Mesenchymal stem cell (in vitro differentiated cells and primary cell): ENCODE measurements at regions not wholly inside any gene's neighbourhood (a gene's known extent, or its start where the extent isn't known, plus 50 kb on each side); places are given as distances from the start of the nearest gene placed in this dataset.

Experiments used
- DNase-seq: peaks from one replicate; pipeline ENCODE4 v3.0.0-alpha.2; 2013
- H2AFZ ChIP-seq: one replicate; pipeline ENCODE4 v1.6.1; 2013; ENCODE audit warnings: low read depth, mild to moderate bottlenecking, control low read depth, inconsistent platforms, low read length, moderate library complexity
- H2AK5ac ChIP-seq: 2 replicates; pipeline ENCODE4 v1.6.1; 2013; ENCODE audit warnings: low read length, moderate library complexity, mild to moderate bottlenecking, inconsistent platforms; ENCODE audit not compliant: severe bottlenecking
- H2BK120ac ChIP-seq: one replicate; pipeline ENCODE4 v1.6.1; 2013; ENCODE audit warnings: low read depth, mild to moderate bottlenecking, inconsistent platforms, low read length, moderate library complexity
- H2BK12ac ChIP-seq, 2 experiments: one replicate each; pipeline ENCODE4 v1.6.1; 2013; ENCODE audit warnings: inconsistent platforms in 2 of 2, low read length in 2 of 2, mild to moderate bottlenecking in 2 of 2, moderate library complexity in 2 of 2, control low read depth in 1 of 2
- H2BK15ac ChIP-seq: one replicate; pipeline ENCODE4 v1.6.1; 2013; ENCODE audit warnings: mild to moderate bottlenecking, low read depth, inconsistent platforms; ENCODE audit not compliant: poor library complexity, severe bottlenecking
- H2BK5ac ChIP-seq: 2 replicates; pipeline ENCODE4 v1.6.1; 2013; ENCODE audit warnings: low read depth, mild to moderate bottlenecking, low read length, control low read depth, inconsistent platforms; ENCODE audit not compliant: poor library complexity, severe bottlenecking
- H3K14ac ChIP-seq, 2 experiments: one replicate each; pipeline ENCODE4 v1.6.1; 2013; ENCODE audit warnings: inconsistent platforms in 2 of 2, low read length in 2 of 2, control low read depth in 1 of 2, mild to moderate bottlenecking in 1 of 2, moderate library complexity in 1 of 2
- H3K18ac ChIP-seq, 2 experiments: one replicate each; pipeline ENCODE4 v1.6.1; 2013; ENCODE audit warnings: inconsistent platforms in 2 of 2, low read length in 2 of 2, control low read depth in 1 of 2, low read depth in 1 of 2, mild to moderate bottlenecking in 1 of 2
- H3K23ac ChIP-seq, 2 experiments: one replicate each; pipeline ENCODE4 v1.6.1; 2013; ENCODE audit warnings: inconsistent platforms in 2 of 2, low read length in 2 of 2, mild to moderate bottlenecking in 2 of 2, moderate library complexity in 2 of 2, control low read depth in 1 of 2
- H3K27ac ChIP-seq: 2 replicates; pipeline ENCODE4 v1.5.1; 2013; ENCODE audit warnings: mild to moderate bottlenecking, moderate library complexity, low read length, control low read depth, inconsistent platforms; ENCODE audit not compliant: poor library complexity, severe bottlenecking
- H3K27me3 ChIP-seq, 2 experiments: 2 replicates each; pipeline versions ENCODE4 v1.6.1 to v1.7.0; 2013; ENCODE audit warnings: low read length in 2 of 2, mild to moderate bottlenecking in 2 of 2, moderate library complexity in 2 of 2, control low read depth in 1 of 2, inconsistent platforms in 1 of 2; ENCODE audit not compliant: control insufficient read depth in 1 of 2, insufficient read depth in 1 of 2
- H3K36me3 ChIP-seq, 2 experiments: 2 replicates each; pipeline versions ENCODE4 v1.6.1 to v1.7.0; 2013; ENCODE audit warnings: low read length in 2 of 2, control low read depth in 1 of 2, inconsistent platforms in 1 of 2, low read depth in 1 of 2, mild to moderate bottlenecking in 1 of 2; ENCODE audit not compliant: insufficient read depth in 2 of 2, control insufficient read depth in 1 of 2
- H3K4ac ChIP-seq, 2 experiments: one replicate each; pipeline ENCODE4 v1.6.1; 2013; ENCODE audit warnings: inconsistent platforms in 2 of 2, low read length in 2 of 2, mild to moderate bottlenecking in 2 of 2, moderate library complexity in 2 of 2, control low read depth in 1 of 2, low read depth in 1 of 2
- H3K4me1 ChIP-seq: 2 replicates; pipeline ENCODE4 v1.6.1; 2013; ENCODE audit warnings: low read depth, low read length, control low read depth; ENCODE audit not compliant: control insufficient read depth, insufficient read depth
- H3K4me2 ChIP-seq: 2 replicates; pipeline ENCODE4 v1.6.1; 2013; ENCODE audit warnings: low read length, mild to moderate bottlenecking, inconsistent platforms; ENCODE audit not compliant: poor library complexity, severe bottlenecking
- H3K4me3 ChIP-seq, 2 experiments: 2 replicates each; pipeline versions ENCODE4 v1.5.1 to v1.7.0; 2013; ENCODE audit warnings: low read length in 2 of 2, mild to moderate bottlenecking in 2 of 2, control low read depth in 1 of 2, low read depth in 1 of 2; ENCODE audit not compliant: insufficient read depth in 1 of 2
- H3K79me1 ChIP-seq: replicated peaks from 2 replicates; pipeline ENCODE4 v1.6.1; 2013; ENCODE audit warnings: mild to moderate bottlenecking, control low read depth, low read length, inconsistent platforms; ENCODE audit not compliant: poor library complexity, severe bottlenecking
- H3K9ac ChIP-seq: 2 replicates; pipeline ENCODE4 v1.7.0; 2013; ENCODE audit warnings: mild to moderate bottlenecking, low read length, moderate library complexity
- H3K9me3 ChIP-seq: 2 replicates; pipeline ENCODE4 v1.7.0; 2013; ENCODE audit warnings: mild to moderate bottlenecking, low read length; ENCODE audit not compliant: control insufficient read depth
- H4K8ac ChIP-seq: one replicate; pipeline ENCODE4 v1.6.1; 2013; ENCODE audit warnings: inconsistent platforms, mild to moderate bottlenecking, low read length, moderate library complexity
- H4K91ac ChIP-seq: one replicate; pipeline ENCODE4 v1.6.1; 2013; ENCODE audit warnings: mild to moderate bottlenecking, low read length, inconsistent platforms
- WGBS: methylation state at CpG from one replicate; pipeline ENCODE4 v1.1.7; 2013; ENCODE audit warnings: mixed read lengths; 5-methylcytosine and 5-hydroxymethylcytosine counted together

GRCh38 chr22:48872271-48873190 is 955.1 kb downstream of the BRD1 start:
- H3K23ac ChIP-seq, result no peak overlapping the region
- H3K36me3 ChIP-seq, result no peaks in the 10 kb centered on the region
- H3K27me3 ChIP-seq, result peaks cover 0 to 1% of the 10 kb centered on the region in 2 experiments
- H2AFZ ChIP-seq, result no peak overlapping the region
- no peak overlapping the region for H3K27ac ChIP-seq
- no peak overlapping the region for H2BK15ac ChIP-seq
- no peak overlapping the region for H2BK12ac ChIP-seq
- H2BK120ac ChIP-seq, result no peak overlapping the region
- no peak overlapping the region for H4K91ac ChIP-seq
- DNase-seq, result no peak
- H3K14ac ChIP-seq, result no peak overlapping the region
- no peak overlapping the region for H3K4ac ChIP-seq
- no peaks in the 10 kb centered on the region for H3K9me3 ChIP-seq
- H3K4me2 ChIP-seq, result no peak overlapping the region
- H3K18ac ChIP-seq, result no peak overlapping the region
- no peak overlapping the region for H2BK5ac ChIP-seq
- H3K4me3 ChIP-seq, result no peak overlapping the region
- no peaks in the 10 kb centered on the region for H3K79me1 ChIP-seq
- H3K4me1 ChIP-seq, result no peaks in the 10 kb centered on the region
- H3K9ac ChIP-seq, result no peak overlapping the region
- H4K8ac ChIP-seq, result no peak overlapping the region
- no peak overlapping the region for H2AK5ac ChIP-seq
- WGBS, result 84% methylated on average over 19 of the region's 21 CpGs

GRCh38 chr22:48871176-48871840 is 956.4 kb downstream of the BRD1 start:
- no peak overlapping the region for H4K8ac ChIP-seq
- no peak overlapping the region for H2AFZ ChIP-seq
- H2AK5ac ChIP-seq, result no peak overlapping the region
- H2BK12ac ChIP-seq, result no peak overlapping the region
- H3K14ac ChIP-seq, result no peak overlapping the region
- H2BK5ac ChIP-seq, result no peak overlapping the region
- H3K4me1 ChIP-seq, result no peaks in the 10 kb centered on the region
- DNase-seq, result no peak
- no peak overlapping the region for H2BK15ac ChIP-seq
- no peak overlapping the region for H3K27ac ChIP-seq
- no peak overlapping the region for H3K23ac ChIP-seq
- H4K91ac ChIP-seq, result no peak overlapping the region
- H3K27me3 ChIP-seq, result peaks cover 0 to 7% of the 10 kb centered on the region in 2 experiments
- H3K18ac ChIP-seq, result no peak overlapping the region
- H3K36me3 ChIP-seq, result no peaks in the 10 kb centered on the region
- H3K9ac ChIP-seq, result no peak overlapping the region
- H3K9me3 ChIP-seq, result no peaks in the 10 kb centered on the region
- no peak overlapping the region for H2BK120ac ChIP-seq
- no peaks in the 10 kb centered on the region for H3K79me1 ChIP-seq
- 72% methylated on average over 7 of the region's 12 CpGs for WGBS
- no peak overlapping the region for H3K4ac ChIP-seq
- H3K4me2 ChIP-seq, result no peak overlapping the region
- no peak overlapping the region for H3K4me3 ChIP-seq

GRCh38 chr22:48870436-48870835 is 957.2 kb downstream of the BRD1 start:
- H3K9me3 ChIP-seq, result no peaks in the 10 kb centered on the region
- peaks cover 0 to 12% of the 10 kb centered on the region in 2 experiments for H3K27me3 ChIP-seq
- no peaks in the 10 kb centered on the region for H3K36me3 ChIP-seq
- WGBS, result 86% methylated on average over 13 of the region's 13 CpGs
- H3K79me1 ChIP-seq, result no peaks in the 10 kb centered on the region
- H3K4me2 ChIP-seq, result no peak overlapping the region
- no peak overlapping the region for H2BK120ac ChIP-seq
- no peak overlapping the region for H2AK5ac ChIP-seq
- no peak overlapping the region for H3K9ac ChIP-seq
- no peak overlapping the region for H2BK5ac ChIP-seq
- no peak overlapping the region for H3K27ac ChIP-seq
- no peak overlapping the region for H4K91ac ChIP-seq
- no peak overlapping the region for H4K8ac ChIP-seq
- no peak overlapping the region for H3K23ac ChIP-seq
- H3K4me1 ChIP-seq, result no peaks in the 10 kb centered on the region
- no peak for DNase-seq
- H3K4me3 ChIP-seq, result no peak overlapping the region
- H3K14ac ChIP-seq, result no peak overlapping the region
- no peak overlapping the region for H2AFZ ChIP-seq
- H3K4ac ChIP-seq, result no peak overlapping the region
- H3K18ac ChIP-seq, result no peak overlapping the region
- H2BK15ac ChIP-seq, result no peak overlapping the region
- H2BK12ac ChIP-seq, result no peak overlapping the region

- Histone ChIP-seq H3K9me3 (no peaks in the 10 kb centered on the region), H3K27me3 (peaks cover 0 to 12% of the 10 kb centered on the region in 2 experiments), H2BK5ac (no peak overlapping the region), H3K27ac (no peak overlapping the region), H2BK120ac (no peak overlapping the region), H2BK12ac (no peak overlapping the region), H3K18ac (no peak overlapping the region), H4K8ac (no peak overlapping the region), H2BK15ac (no peak overlapping the region), H3K9ac (no peak overlapping the region), H2AK5ac (no peak overlapping the region), H3K23ac (no peak overlapping the region), H3K79me1 (no peaks in the 10 kb centered on the region), H3K36me3 (no peaks in the 10 kb centered on the region), H2AFZ (no peak overlapping the region), H3K4me1 (no peaks in the 10 kb centered on the region), H3K4me3 (no peak overlapping the region), H3K14ac (no peak overlapping the region), H4K91ac (no peak overlapping the region), H3K4me2 (no peak overlapping the region), H3K4ac (no peak overlapping the region)
- DNase-seq, result no peak
- 79% methylated on average over 5 of the region's 5 CpGs for WGBS
Observed at GRCh38 chr22:48869788-48870187, 957.9 kb downstream of the BRD1 start.
